H9 (cell line): ENCODE measurements at regions not wholly inside any gene's neighbourhood (a gene's known extent, or its start where the extent isn't known, plus 50 kb on each side); places are given as distances from the start of the nearest gene placed in this dataset.

Source experiments
- DNase-seq: peaks from one replicate; pipeline ENCODE4 v3.0.0-alpha.2; 2017
- H2AFZ ChIP-seq: one replicate; pipeline ENCODE4 v1.6.1; 2013; ENCODE audit warnings: mild to moderate bottlenecking, low read length, control low read depth, moderate library complexity
- H2AK5ac ChIP-seq: 2 replicates; pipeline ENCODE4 v1.6.1; 2013; ENCODE audit warnings: low read length, control low read depth, mixed read lengths; ENCODE audit not compliant: insufficient read length
- H2BK120ac ChIP-seq: one replicate; pipeline ENCODE4 v1.6.1; 2013; ENCODE audit warnings: low read depth, mild to moderate bottlenecking, low read length, control low read depth, inconsistent platforms; ENCODE audit not compliant: poor library complexity, severe bottlenecking
- H2BK12ac ChIP-seq: 2 replicates; pipeline ENCODE4 v1.6.1; 2013; ENCODE audit warnings: low read length, control low read depth, mixed read lengths, low read depth; ENCODE audit not compliant: insufficient read length
- H2BK15ac ChIP-seq: 2 replicates; pipeline ENCODE4 v1.6.1; 2013; ENCODE audit warnings: low read depth, low read length, control low read depth
- H2BK20ac ChIP-seq: one replicate; pipeline ENCODE4 v1.6.1; 2013; ENCODE audit warnings: low read depth, mild to moderate bottlenecking, low read length, control low read depth, inconsistent platforms; ENCODE audit not compliant: poor library complexity, severe bottlenecking
- H2BK5ac ChIP-seq: 2 replicates; pipeline ENCODE4 v1.6.1; 2013; ENCODE audit warnings: low read length, control low read depth, mixed read lengths; ENCODE audit not compliant: insufficient read length
- H3K14ac ChIP-seq: 2 replicates; pipeline ENCODE4 v1.6.1; 2013; ENCODE audit warnings: low read length, control low read depth; ENCODE audit not compliant: insufficient read depth
- H3K18ac ChIP-seq: 2 replicates; pipeline ENCODE4 v1.6.1; 2013; ENCODE audit warnings: low read depth, mild to moderate bottlenecking, mixed read lengths, low read length, control low read depth; ENCODE audit not compliant: insufficient read length
- H3K23ac ChIP-seq: 2 replicates; pipeline ENCODE4 v1.6.1; 2013; ENCODE audit warnings: low read length, control low read depth, mixed read lengths, low read depth; ENCODE audit not compliant: insufficient read length
- H3K23me2 ChIP-seq: 2 replicates; pipeline ENCODE4 v1.6.1; 2013; ENCODE audit warnings: low read depth, mild to moderate bottlenecking, mixed read lengths, low read length, control low read depth; ENCODE audit not compliant: insufficient read length, poor library complexity, severe bottlenecking
- H3K27ac ChIP-seq: 2 replicates; pipeline ENCODE4 v1.5.1; 2013; ENCODE audit warnings: low read length, control low read depth, mixed read lengths, low read depth; ENCODE audit not compliant: insufficient read length
- H3K27me3 ChIP-seq: 2 replicates; pipeline ENCODE4 v1.6.1; 2013; ENCODE audit warnings: low read length, control low read depth, inconsistent platforms; ENCODE audit not compliant: insufficient read depth
- H3K4ac ChIP-seq: 2 replicates; pipeline ENCODE4 v1.6.1; 2013; ENCODE audit warnings: low read depth, mild to moderate bottlenecking, control low read depth, inconsistent platforms, low read length, moderate library complexity
- H3K4me1 ChIP-seq: 2 replicates; pipeline ENCODE4 v1.6.1; 2013; ENCODE audit warnings: low read length, control low read depth, inconsistent platforms; ENCODE audit not compliant: insufficient read depth
- H3K4me2 ChIP-seq: 2 replicates; pipeline ENCODE4 v1.6.1; 2013; ENCODE audit warnings: low read length, control low read depth, mixed read lengths; ENCODE audit not compliant: insufficient read length, insufficient read depth
- H3K56ac ChIP-seq: 2 replicates; pipeline ENCODE4 v1.6.1; 2013; ENCODE audit warnings: low read depth, mild to moderate bottlenecking, mixed read lengths, low read length, control low read depth; ENCODE audit not compliant: insufficient read length
- H3K79me1 ChIP-seq: 2 replicates; pipeline ENCODE4 v1.6.1; 2013; ENCODE audit warnings: low read depth, mild to moderate bottlenecking, moderate library complexity, low read length, control low read depth, inconsistent platforms; ENCODE audit not compliant: insufficient read depth, poor library complexity, severe bottlenecking
- H3K79me2 ChIP-seq: 2 replicates; pipeline ENCODE4 v1.6.1; 2013; ENCODE audit warnings: low read length, control low read depth, inconsistent platforms; ENCODE audit not compliant: insufficient read depth
- H3K9ac ChIP-seq: 2 replicates; pipeline ENCODE4 v1.6.1; 2013; ENCODE audit warnings: low read length, control low read depth, mixed read lengths; ENCODE audit not compliant: insufficient read length; ENCODE audit errors: extremely low read depth
- H3K9me3 ChIP-seq: one replicate; pipeline ENCODE4 v1.6.1; 2013; ENCODE audit warnings: low read depth, low read length, inconsistent platforms; ENCODE audit not compliant: control insufficient read depth
- H3T11ph ChIP-seq: one replicate; pipeline ENCODE4 v1.6.1; 2013; ENCODE audit warnings: mild to moderate bottlenecking, low read length, control low read depth, inconsistent platforms
- H4K20me1 ChIP-seq: one replicate; pipeline ENCODE4 v1.6.1; 2013; ENCODE audit not compliant: control insufficient read depth, insufficient read length, insufficient read depth
- H4K5ac ChIP-seq: 2 replicates; pipeline ENCODE4 v1.6.1; 2013; ENCODE audit warnings: low read depth, mild to moderate bottlenecking, mixed read lengths, low read length, control low read depth; ENCODE audit not compliant: insufficient read length
- H4K8ac ChIP-seq: replicated peaks from 2 replicates; pipeline ENCODE4 v1.6.1; 2013; ENCODE audit warnings: low read length, control low read depth, mixed read lengths, low read depth; ENCODE audit not compliant: insufficient read length
- H4K91ac ChIP-seq: 2 replicates; pipeline ENCODE4 v1.6.1; 2013; ENCODE audit warnings: low read depth, mild to moderate bottlenecking, moderate library complexity, mixed read lengths, low read length, control low read depth; ENCODE audit not compliant: insufficient read length
- H3K27ac Mint-ChIP-seq, 3 experiments: 2 replicates in 2 of 3; 3 replicates in 1 of 3; pipeline ENCODE4 v1.8.0; 2020 to 2021; ENCODE audit warnings: mixed read lengths in 3 of 3, mild to moderate bottlenecking in 1 of 3, moderate library complexity in 1 of 3
- H3K27me3 Mint-ChIP-seq: 2 replicates; pipeline ENCODE4 v1.8.0; 2021; ENCODE audit warnings: low read depth, mild to moderate bottlenecking, moderate library complexity, mixed read lengths
- H3K36me3 Mint-ChIP-seq, 3 experiments: 2 replicates in 2 of 3; 3 replicates in 1 of 3; pipeline ENCODE4 v1.8.0; 2020 to 2021; ENCODE audit warnings: low read depth in 3 of 3, mixed read lengths in 3 of 3; ENCODE audit not compliant: insufficient read depth in 1 of 3
- H3K4me1 Mint-ChIP-seq, 2 experiments: 2 replicates each; pipeline ENCODE4 v1.8.0; 2020; ENCODE audit warnings: mixed read lengths in 2 of 2
- H3K4me3 Mint-ChIP-seq, 2 experiments: 2 replicates in 1 of 2; 3 replicates in 1 of 2; pipeline ENCODE4 v1.8.0; 2020 to 2021; ENCODE audit warnings: mild to moderate bottlenecking in 2 of 2, mixed read lengths in 2 of 2, moderate library complexity in 1 of 2
- H3K9me3 Mint-ChIP-seq, 2 experiments: 2 replicates in 1 of 2; 3 replicates in 1 of 2; pipeline ENCODE4 v1.8.0; 2020; ENCODE audit warnings: mild to moderate bottlenecking in 2 of 2, mixed read lengths in 2 of 2, moderate library complexity in 1 of 2
- WGBS: extraction: QIAGEN DNeasy Blood & Tissue Kit; methylation state at CpG from one replicate; pipeline ENCODE4 v1.1.7; 2013; ENCODE audit warnings: missing lambda C conversion rate, low lambda C conversion rate, mixed read lengths; ENCODE audit not compliant: insufficient read length; ENCODE audit errors: extremely low coverage; 5-methylcytosine and 5-hydroxymethylcytosine counted together
- TF ChIP-seq, protein P1 (sequence below): fragments of 200-600 bp; sonication (generic); conservative IDR thresholded peaks from 3 replicates; pipeline ENCODE4 v1.8.0; 2021; ENCODE audit warnings: antibody characterized with exemption, mild to moderate bottlenecking

DNA sequence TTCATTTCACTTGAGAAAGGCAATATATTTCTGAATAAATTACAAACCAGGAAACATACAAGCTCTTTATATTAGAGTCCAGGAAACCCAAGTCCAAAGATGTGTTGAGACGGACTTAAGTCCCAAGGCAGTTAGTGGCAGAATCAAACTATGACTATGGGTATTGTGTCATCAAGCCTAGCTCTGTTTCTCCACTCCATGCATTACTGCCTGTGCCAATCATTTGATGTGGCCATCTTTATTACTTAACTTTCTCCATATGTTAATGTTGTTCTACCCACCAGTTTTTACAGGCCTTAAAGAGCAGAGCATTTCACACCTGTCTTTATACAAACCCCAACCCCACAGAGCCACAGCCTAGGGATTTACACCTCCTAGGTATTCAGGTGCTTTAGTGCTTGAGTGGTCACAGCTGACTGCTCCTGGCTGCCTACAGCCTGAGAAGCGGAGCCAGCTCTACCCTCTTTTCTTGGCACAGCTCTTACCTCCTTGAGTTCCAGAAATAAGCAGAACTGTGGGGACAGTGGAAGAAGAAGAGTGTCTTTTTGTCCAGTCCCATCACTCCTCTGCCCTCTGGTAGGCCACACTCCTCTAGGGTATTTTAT is 92.1 kb downstream of the DTWD1 start:
- Histone ChIP-seq H3K56ac (no peak overlapping the region), H4K8ac (no peak overlapping the region), H3K27ac (no peak overlapping the region), H2BK5ac (no peak overlapping the region), H4K20me1 (no peaks in the 10 kb centered on the region), H3K9me3 (no peaks in the 10 kb centered on the region), H3K23me2 (no peaks in the 10 kb centered on the region), H3K4me1 (no peaks in the 10 kb centered on the region), H3K4ac (no peak overlapping the region), H2BK20ac (no peak overlapping the region), H2AK5ac (no peak overlapping the region), H3K18ac (no peak overlapping the region), H3K9ac (no peak overlapping the region), H4K5ac (no peak overlapping the region), H3K4me2 (no peak overlapping the region), H3K14ac (no peak overlapping the region), H3K79me2 (0 out of 2 replicates have a peak, but pooled peaks cover 1% of the 10 kb centered on the region), H3T11ph (no peak overlapping the region), H2BK120ac (no peak overlapping the region), H2BK12ac (no peak overlapping the region), H2AFZ (no peak overlapping the region), H2BK15ac (0 out of 2 replicates have a peak overlapping the region, but pooled peaks have one; percentile 56), H3K79me1 (no peaks in the 10 kb centered on the region), H3K23ac (no peak overlapping the region), H3K27me3 (no peaks in the 10 kb centered on the region), H4K91ac (no peak overlapping the region)
- peaks cover 0 to 4% (median 3%) of the 10 kb centered on the region in 3 experiments; a peak in 2 of 7 replicates for H3K36me3 Mint-ChIP-seq
- no peak overlapping the region for H3K27ac Mint-ChIP-seq
- no peaks in the 10 kb centered on the region for H3K4me1 Mint-ChIP-seq
- 0 out of 2 replicates have a peak, but pooled peaks cover 1% of the 10 kb centered on the region for H3K27me3 Mint-ChIP-seq
- no peak for DNase-seq
- H3K4me3 Mint-ChIP-seq: no peak overlapping the region
- peaks cover 3 to 7% of the 10 kb centered on the region in 2 experiments for H3K9me3 Mint-ChIP-seq
- no CpG with 5 or more reads among the region's 2 CpGs for WGBS
- TF ChIP-seq, protein P1, sequence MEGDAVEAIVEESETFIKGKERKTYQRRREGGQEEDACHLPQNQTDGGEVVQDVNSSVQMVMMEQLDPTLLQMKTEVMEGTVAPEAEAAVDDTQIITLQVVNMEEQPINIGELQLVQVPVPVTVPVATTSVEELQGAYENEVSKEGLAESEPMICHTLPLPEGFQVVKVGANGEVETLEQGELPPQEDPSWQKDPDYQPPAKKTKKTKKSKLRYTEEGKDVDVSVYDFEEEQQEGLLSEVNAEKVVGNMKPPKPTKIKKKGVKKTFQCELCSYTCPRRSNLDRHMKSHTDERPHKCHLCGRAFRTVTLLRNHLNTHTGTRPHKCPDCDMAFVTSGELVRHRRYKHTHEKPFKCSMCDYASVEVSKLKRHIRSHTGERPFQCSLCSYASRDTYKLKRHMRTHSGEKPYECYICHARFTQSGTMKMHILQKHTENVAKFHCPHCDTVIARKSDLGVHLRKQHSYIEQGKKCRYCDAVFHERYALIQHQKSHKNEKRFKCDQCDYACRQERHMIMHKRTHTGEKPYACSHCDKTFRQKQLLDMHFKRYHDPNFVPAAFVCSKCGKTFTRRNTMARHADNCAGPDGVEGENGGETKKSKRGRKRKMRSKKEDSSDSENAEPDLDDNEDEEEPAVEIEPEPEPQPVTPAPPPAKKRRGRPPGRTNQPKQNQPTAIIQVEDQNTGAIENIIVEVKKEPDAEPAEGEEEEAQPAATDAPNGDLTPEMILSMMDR: no peak
